HL-60 (cell line): ENCODE measurements at regions not wholly inside any gene's neighbourhood (a gene's known extent, or its start where the extent isn't known, plus 50 kb on each side); places are given as distances from the start of the nearest gene placed in this dataset.

Experiments used
- DNase-seq, 2 experiments: peaks; one replicate each; pipeline ENCODE4 v3.0.0-alpha.2; 2010 to 2020; ENCODE audit warnings: low read depth in 1 of 2, low spot score in 1 of 2
- H3K27ac ChIP-seq: fragments of 250-450 bp; sonication (Bioruptor Pico); replicated peaks from 2 replicates; pipeline ENCODE4 v1.5.1; 2020; ENCODE audit warnings: mild to moderate bottlenecking, moderate library complexity
- H3K27me3 ChIP-seq: fragments of 250-450 bp; sonication (Bioruptor Pico); 2 replicates; pipeline ENCODE4 v1.5.1; 2021; ENCODE audit warnings: mild to moderate bottlenecking, moderate library complexity; ENCODE audit not compliant: insufficient read depth, poor library complexity, severe bottlenecking
- H3K4me3 ChIP-seq: replicated peaks from 2 replicates; pipeline ENCODE4 v1.5.1; 2011; ENCODE audit warnings: mild to moderate bottlenecking, control low read depth, low read length; ENCODE audit not compliant: insufficient read depth
- CTCF ChIP-seq: IDR thresholded peaks from one replicate; pipeline ENCODE4 v1.5.1; 2011; ENCODE audit warnings: low read length, control low read depth, inconsistent platforms; ENCODE audit not compliant: insufficient read depth
- GABPA ChIP-seq: IDR thresholded peaks from 2 replicates; pipeline ENCODE4 v1.6.1; 2012; ENCODE audit warnings: low read depth
- POLR2AphosphoS5 ChIP-seq: IDR thresholded peaks from 2 replicates; pipeline ENCODE4 v1.6.1; 2012; ENCODE audit warnings: low read depth
- REST ChIP-seq: IDR thresholded peaks from 2 replicates; pipeline ENCODE4 v1.6.1; 2012; ENCODE audit warnings: low read depth; ENCODE audit not compliant: insufficient replicate concordance
- SPI1 ChIP-seq: IDR thresholded peaks from 2 replicates; pipeline ENCODE4 v1.6.1; 2012; ENCODE audit warnings: low read depth, mild to moderate bottlenecking, borderline replicate concordance

DNA sequence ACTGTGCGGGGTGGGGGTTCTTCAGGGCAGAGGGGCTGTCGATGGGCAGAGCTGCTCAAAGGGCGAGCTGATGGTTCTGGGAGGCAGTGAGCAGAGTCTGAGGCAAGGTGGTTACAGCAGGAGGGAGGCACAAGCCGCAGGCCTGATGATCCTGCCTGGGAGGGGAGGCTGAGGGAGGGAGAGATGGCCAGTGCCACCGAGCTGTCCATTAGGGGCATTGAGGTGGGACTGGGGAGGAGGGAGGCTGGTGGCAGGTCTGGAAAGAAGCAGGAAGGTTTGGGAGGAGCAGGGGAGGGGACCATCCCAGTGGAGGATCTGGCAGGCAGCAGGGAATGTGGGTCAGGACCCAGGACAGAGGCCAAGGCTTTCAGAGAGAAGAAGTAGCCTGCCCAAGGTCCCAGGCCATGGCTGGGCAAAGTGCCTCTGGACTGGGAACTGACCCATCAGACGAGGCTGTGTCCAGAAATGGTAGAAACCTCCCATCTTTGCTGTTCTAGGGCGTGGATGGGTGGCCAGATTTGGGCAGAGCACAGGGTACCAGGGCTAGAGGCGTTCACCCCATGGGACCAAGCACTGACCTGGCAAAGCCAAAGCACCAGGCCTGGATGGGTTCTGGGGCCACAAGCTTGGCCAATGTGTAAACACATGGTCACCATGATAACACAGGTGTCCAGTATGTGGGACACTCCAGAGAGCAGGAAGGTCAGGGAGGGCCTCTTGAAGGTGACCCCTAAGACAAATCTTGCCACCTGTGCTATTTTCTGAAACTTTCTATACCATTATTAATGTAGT lies 55.5 kb downstream of the INHBB start:
- DNase-seq, result no peak
- Histone ChIP-seq H3K27ac (no peak overlapping the region), H3K27me3 (no peaks in the 10 kb centered on the region), H3K4me3 (no peak overlapping the region)
- TF ChIP-seq REST, result peak; percentile 59
- TF ChIP-seq SPI1, result no peak

DNA sequence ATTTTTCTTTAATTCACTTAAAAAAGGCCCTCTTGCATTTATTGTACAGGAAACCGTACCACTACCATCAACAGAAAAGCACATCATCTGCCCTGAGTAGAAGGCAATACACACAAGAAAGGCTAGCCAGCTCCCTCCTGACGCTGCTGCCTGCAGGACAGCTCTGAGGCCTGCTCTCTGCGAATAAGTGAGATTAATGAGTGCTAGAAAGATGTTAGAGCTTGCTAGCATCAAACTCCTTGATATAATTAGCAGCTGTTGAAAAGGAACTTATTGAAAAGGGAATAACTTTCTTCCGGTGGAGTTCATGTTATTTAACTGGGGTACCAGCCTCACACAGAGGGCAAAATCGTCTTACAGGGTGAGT lies 56.1 kb downstream of the INHBB start:
- Histone ChIP-seq H3K27me3 (no peaks in the 10 kb centered on the region), H3K27ac (no peak overlapping the region), H3K4me3 (no peak overlapping the region)
- DNase-seq, result no peak
- TF ChIP-seq GABPA, result no peak
- no peak for TF ChIP-seq POLR2AphosphoS5
- no peak for TF ChIP-seq REST
- TF ChIP-seq SPI1, result no peak

DNA sequence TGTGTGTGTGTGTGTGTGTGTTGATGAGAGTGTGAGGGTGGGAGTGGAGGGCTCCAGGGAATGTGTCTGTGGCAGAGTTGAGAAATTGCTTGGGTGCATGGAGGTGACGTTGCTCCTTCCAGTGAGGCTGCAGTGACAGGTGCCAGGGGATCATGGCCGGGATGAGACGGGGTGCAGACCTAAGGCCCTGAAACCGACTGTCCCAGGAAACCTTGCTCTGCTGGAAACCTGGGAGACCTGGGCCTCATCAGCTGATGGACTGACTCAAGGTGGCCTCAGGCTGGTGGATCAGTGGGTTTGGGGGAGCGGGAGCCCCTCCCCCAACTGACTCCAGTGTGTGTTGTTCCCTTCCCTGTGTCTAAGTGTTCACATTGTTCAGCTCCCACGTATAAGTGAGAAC lies 56.6 kb downstream of the INHBB start:
- Histone ChIP-seq H3K27me3 (no peaks in the 10 kb centered on the region), H3K27ac (no peak overlapping the region)
- DNase-seq, result no peak

More for the DNA sequence above, 56.6 kb downstream of the INHBB start:
- no peak overlapping the region for H3K4me3 ChIP-seq
- TF ChIP-seq REST (no peak), CTCF (no peak), SPI1 (no peak), POLR2AphosphoS5 (no peak), GABPA (no peak)
